Activated CD4-positive, alpha-beta T cell treated with anti-CD3 and anti-CD28 coated beads, Interleukin-2, amount 50 U/mL, for 4 hours (primary cell): ENCODE measurements at regions not wholly inside any gene's neighbourhood (a gene's known extent, or its start where the extent isn't known, plus 50 kb on each side); places are given as distances from the start of the nearest gene placed in this dataset.

Source experiments
- DNase-seq, 2 experiments: peaks; one replicate each; pipeline ENCODE4 v3.0.0-alpha.2; 2020

GRCh38 chr11:95375451-95375850 is 144.4 kb upstream of the SESN3 start:
- DNase-seq, result no peak

- no peak for DNase-seq
These were observed 143.1 kb upstream of the SESN3 start for GRCh38 chr11:95374105-95374504.

GRCh38 chr11:95373241-95373640 is 142.2 kb upstream of the SESN3 start:
- no peak for DNase-seq

- no peak for DNase-seq
These were observed 141.2 kb upstream of the SESN3 start for GRCh38 chr11:95372097-95372656.

- no peak for DNase-seq
These were observed 140.2 kb upstream of the SESN3 start for GRCh38 chr11:95371153-95371552.

GRCh38 chr11:95367726-95368125 is 136.7 kb upstream of the SESN3 start:
- DNase-seq, result no peak

- no peak for DNase-seq
These were observed 134.3 kb upstream of the SESN3 start for GRCh38 chr11:95365348-95365747.

- no peak for DNase-seq
These were observed 133.6 kb upstream of the SESN3 start for GRCh38 chr11:95364324-95365295.

- DNase-seq, result no peak
These were observed 132.7 kb upstream of the SESN3 start for GRCh38 chr11:95363708-95364107.

- no peak for DNase-seq
These were observed 132.2 kb upstream of the SESN3 start for GRCh38 chr11:95363164-95363563.

- DNase-seq, result no peak
These were observed 130.2 kb upstream of the SESN3 start for GRCh38 chr11:95361180-95361579.

GRCh38 chr11:95360377-95361075 is 129.5 kb upstream of the SESN3 start:
- no peak for DNase-seq

GRCh38 chr11:95359756-95360155 is 128.8 kb upstream of the SESN3 start:
- no peak for DNase-seq

GRCh38 chr11:95359341-95359663 is 128.3 kb upstream of the SESN3 start:
- DNase-seq, result no peak

GRCh38 chr11:95358511-95359340 is 127.7 kb upstream of the SESN3 start:
- DNase-seq, result no peak

GRCh38 chr11:95354304-95354703 is 123.3 kb upstream of the SESN3 start:
- no peak for DNase-seq

- DNase-seq, result no peak
These were observed 122.7 kb upstream of the SESN3 start for GRCh38 chr11:95353706-95354105.

- no peak for DNase-seq
These were observed 121.8 kb upstream of the SESN3 start for GRCh38 chr11:95352733-95353346.

GRCh38 chr11:95349345-95349942 is 118.4 kb upstream of the SESN3 start:
- no peak for DNase-seq

- no peak for DNase-seq
These were observed 115.3 kb upstream of the SESN3 start for GRCh38 chr11:95346265-95346664.

- DNase-seq, result no peak
These were observed 114.6 kb upstream of the SESN3 start for GRCh38 chr11:95345651-95346050.
